ENCODE measurements at regions not wholly inside any gene's neighbourhood (a gene's known extent, or its start where the extent isn't known, plus 50 kb on each side); places are given as distances from the start of the nearest gene placed in this dataset.
A peak's percentile ranks its signal among the peaks of the same experiment; 100 is the strongest.

- no peaks in the 10 kb centered on the region for H3K9me3 ChIP-seq (ENCODE audit: insufficient read depth, low read depth, low read length)
- H3K4me3 ChIP-seq (ENCODE audit: low read length) = peak overlapping the region; percentile 36; the same call in 1 of the 2 replicates
- no peaks in the 10 kb centered on the region for H3K27me3 ChIP-seq (ENCODE audit: insufficient read depth, low read length)
- no peak overlapping the region for H3K27ac ChIP-seq (ENCODE audit: low read length)
- H3K4me1 ChIP-seq (ENCODE audit: insufficient read depth, low read length) = peaks cover 3% of the 10 kb centered on the region; the same call in 1 of the 2 replicates
- H3K9ac ChIP-seq (ENCODE audit: low read depth, low read length) = no peak overlapping the region
- H3K36me3 ChIP-seq (ENCODE audit: insufficient read depth, low read depth, low read length) = no peaks in the 10 kb centered on the region
Observed at GRCh38 chr2:103445347-103445746, 683.5 kb downstream of the TMEM182 start.

GRCh38 chr2:103448495-103448894, 686.7 kb downstream of the TMEM182 start:
- Histone ChIP-seq H3K36me3 (ENCODE audit: insufficient read depth, low read depth, low read length) (no peaks in the 10 kb centered on the region), H3K27ac (ENCODE audit: low read length) (no peak overlapping the region), H3K9me3 (ENCODE audit: insufficient read depth, low read depth, low read length) (no peaks in the 10 kb centered on the region), H3K9ac (ENCODE audit: low read depth, low read length) (no peak overlapping the region), H3K27me3 (ENCODE audit: insufficient read depth, low read length) (no peaks in the 10 kb centered on the region), H3K4me1 (ENCODE audit: insufficient read depth, low read length) (peaks cover 3% of the 10 kb centered on the region; the same call in 1 of the 2 replicates), H3K4me3 (ENCODE audit: low read length) (no peak overlapping the region)

- H3K36me3 ChIP-seq (ENCODE audit: insufficient read depth, low read depth, low read length) = no peaks in the 10 kb centered on the region
- no peak overlapping the region for H3K9ac ChIP-seq (ENCODE audit: low read depth, low read length)
- no peak overlapping the region for H3K4me3 ChIP-seq (ENCODE audit: low read length)
- no peaks in the 10 kb centered on the region for H3K4me1 ChIP-seq (ENCODE audit: insufficient read depth, low read length)
- no peaks in the 10 kb centered on the region for H3K27me3 ChIP-seq (ENCODE audit: insufficient read depth, low read length)
- no peak overlapping the region for H3K27ac ChIP-seq (ENCODE audit: low read length)
- H3K9me3 ChIP-seq (ENCODE audit: insufficient read depth, low read depth, low read length) = no peaks in the 10 kb centered on the region
Observed at GRCh38 chr2:103451283-103451682, 689.5 kb downstream of the TMEM182 start.

- H3K9me3 ChIP-seq (ENCODE audit: insufficient read depth, low read depth, low read length) = no peaks in the 10 kb centered on the region
- H3K27ac ChIP-seq (ENCODE audit: low read length) = no peak overlapping the region
- no peak overlapping the region for H3K9ac ChIP-seq (ENCODE audit: low read depth, low read length)
- H3K4me1 ChIP-seq (ENCODE audit: insufficient read depth, low read length) = no peaks in the 10 kb centered on the region; the same call in 1 of the 2 replicates
- no peak overlapping the region for H3K4me3 ChIP-seq (ENCODE audit: low read length)
- H3K36me3 ChIP-seq (ENCODE audit: insufficient read depth, low read depth, low read length) = no peaks in the 10 kb centered on the region
- H3K27me3 ChIP-seq (ENCODE audit: insufficient read depth, low read length) = no peaks in the 10 kb centered on the region
Observed at GRCh38 chr2:103459283-103459682, 697.5 kb downstream of the TMEM182 start.

GRCh38 chr2:103462101-103462500, 700.3 kb downstream of the TMEM182 start:
- Histone ChIP-seq H3K9ac (ENCODE audit: low read depth, low read length) (no peak overlapping the region), H3K9me3 (ENCODE audit: insufficient read depth, low read depth, low read length) (no peaks in the 10 kb centered on the region), H3K27ac (ENCODE audit: low read length) (no peak overlapping the region), H3K4me3 (ENCODE audit: low read length) (no peak overlapping the region), H3K4me1 (ENCODE audit: insufficient read depth, low read length) (no peaks in the 10 kb centered on the region; the same call in 1 of the 2 replicates), H3K36me3 (ENCODE audit: insufficient read depth, low read depth, low read length) (no peaks in the 10 kb centered on the region), H3K27me3 (ENCODE audit: insufficient read depth, low read length) (no peaks in the 10 kb centered on the region)

- no peaks in the 10 kb centered on the region; the same call in 1 of the 2 replicates for H3K4me1 ChIP-seq (ENCODE audit: insufficient read depth, low read length)
- no peak overlapping the region for H3K4me3 ChIP-seq (ENCODE audit: low read length)
- no peaks in the 10 kb centered on the region for H3K27me3 ChIP-seq (ENCODE audit: insufficient read depth, low read length)
- no peak overlapping the region for H3K9ac ChIP-seq (ENCODE audit: low read depth, low read length)
- no peaks in the 10 kb centered on the region for H3K36me3 ChIP-seq (ENCODE audit: insufficient read depth, low read depth, low read length)
- H3K27ac ChIP-seq (ENCODE audit: low read length) = no peak overlapping the region
- no peaks in the 10 kb centered on the region for H3K9me3 ChIP-seq (ENCODE audit: insufficient read depth, low read depth, low read length)
Observed at GRCh38 chr2:103462712-103463111, 700.9 kb downstream of the TMEM182 start.

GRCh38 chr2:103464831-103465230, 703.0 kb downstream of the TMEM182 start:
- Histone ChIP-seq H3K27ac (ENCODE audit: low read length) (no peak overlapping the region), H3K36me3 (ENCODE audit: insufficient read depth, low read depth, low read length) (no peaks in the 10 kb centered on the region), H3K4me3 (ENCODE audit: low read length) (no peak overlapping the region), H3K9me3 (ENCODE audit: insufficient read depth, low read depth, low read length) (no peaks in the 10 kb centered on the region), H3K4me1 (ENCODE audit: insufficient read depth, low read length) (no peaks in the 10 kb centered on the region), H3K9ac (ENCODE audit: low read depth, low read length) (no peak overlapping the region), H3K27me3 (ENCODE audit: insufficient read depth, low read length) (no peaks in the 10 kb centered on the region)

- Histone ChIP-seq H3K27me3 (ENCODE audit: insufficient read depth, low read length) (no peaks in the 10 kb centered on the region), H3K27ac (ENCODE audit: low read length) (no peak overlapping the region), H3K9ac (ENCODE audit: low read depth, low read length) (no peak overlapping the region), H3K4me3 (ENCODE audit: low read length) (no peak overlapping the region), H3K9me3 (ENCODE audit: insufficient read depth, low read depth, low read length) (no peaks in the 10 kb centered on the region), H3K4me1 (ENCODE audit: insufficient read depth, low read length) (no peaks in the 10 kb centered on the region), H3K36me3 (ENCODE audit: insufficient read depth, low read depth, low read length) (no peaks in the 10 kb centered on the region)
Observed at GRCh38 chr2:103469800-103470199, 708.0 kb downstream of the TMEM182 start.

GRCh38 chr2:103484906-103485305, 723.1 kb downstream of the TMEM182 start:
- H3K27me3 ChIP-seq (ENCODE audit: insufficient read depth, low read length) = no peaks in the 10 kb centered on the region
- H3K9me3 ChIP-seq (ENCODE audit: insufficient read depth, low read depth, low read length) = no peaks in the 10 kb centered on the region

GRCh38 chr2:103496850-103497249, 735.0 kb downstream of the TMEM182 start:
- Histone ChIP-seq H3K4me1 (ENCODE audit: insufficient read depth, low read length) (no peaks in the 10 kb centered on the region), H3K9ac (ENCODE audit: low read depth, low read length) (no peak overlapping the region), H3K4me3 (ENCODE audit: low read length) (no peak overlapping the region), H3K9me3 (ENCODE audit: insufficient read depth, low read depth, low read length) (no peaks in the 10 kb centered on the region), H3K36me3 (ENCODE audit: insufficient read depth, low read depth, low read length) (no peaks in the 10 kb centered on the region), H3K27ac (ENCODE audit: low read length) (no peak overlapping the region), H3K27me3 (ENCODE audit: insufficient read depth, low read length) (no peaks in the 10 kb centered on the region)

More at GRCh38 chr2:103484906-103485305, 723.1 kb downstream of the TMEM182 start:
- H3K27ac ChIP-seq (ENCODE audit: low read length) = no peak overlapping the region
- peaks cover 3% of the 10 kb centered on the region; the same call in 1 of the 2 replicates for H3K4me1 ChIP-seq (ENCODE audit: insufficient read depth, low read length)
- H3K9ac ChIP-seq (ENCODE audit: low read depth, low read length) = no peak overlapping the region
- no peak overlapping the region for H3K4me3 ChIP-seq (ENCODE audit: low read length)
- H3K36me3 ChIP-seq (ENCODE audit: insufficient read depth, low read depth, low read length) = no peaks in the 10 kb centered on the region

GRCh38 chr2:103506812-103507211, 745.0 kb downstream of the TMEM182 start:
- H3K9ac ChIP-seq (ENCODE audit: low read depth, low read length) = no peak overlapping the region
- H3K4me1 ChIP-seq (ENCODE audit: insufficient read depth, low read length) = no peaks in the 10 kb centered on the region
- no peaks in the 10 kb centered on the region for H3K36me3 ChIP-seq (ENCODE audit: insufficient read depth, low read depth, low read length)
- H3K9me3 ChIP-seq (ENCODE audit: insufficient read depth, low read depth, low read length) = no peaks in the 10 kb centered on the region
- no peaks in the 10 kb centered on the region for H3K27me3 ChIP-seq (ENCODE audit: insufficient read depth, low read length)
- no peak overlapping the region for H3K4me3 ChIP-seq (ENCODE audit: low read length)
- H3K27ac ChIP-seq (ENCODE audit: low read length) = no peak overlapping the region

- H3K4me1 ChIP-seq (ENCODE audit: insufficient read depth, low read length) = no peaks in the 10 kb centered on the region
- no peak overlapping the region for H3K27ac ChIP-seq (ENCODE audit: low read length)
- no peak overlapping the region for H3K4me3 ChIP-seq (ENCODE audit: low read length)
- H3K9me3 ChIP-seq (ENCODE audit: insufficient read depth, low read depth, low read length) = no peaks in the 10 kb centered on the region
- no peaks in the 10 kb centered on the region for H3K27me3 ChIP-seq (ENCODE audit: insufficient read depth, low read length)
- no peak overlapping the region for H3K9ac ChIP-seq (ENCODE audit: low read depth, low read length)
- no peaks in the 10 kb centered on the region for H3K36me3 ChIP-seq (ENCODE audit: insufficient read depth, low read depth, low read length)
Observed at GRCh38 chr2:103512442-103512841, 750.6 kb downstream of the TMEM182 start.
